ENCODE measurements at regions not wholly inside any gene's neighbourhood (a gene's known extent, or its start where the extent isn't known, plus 50 kb on each side); places are given as distances from the start of the nearest gene placed in this dataset.

DNA sequence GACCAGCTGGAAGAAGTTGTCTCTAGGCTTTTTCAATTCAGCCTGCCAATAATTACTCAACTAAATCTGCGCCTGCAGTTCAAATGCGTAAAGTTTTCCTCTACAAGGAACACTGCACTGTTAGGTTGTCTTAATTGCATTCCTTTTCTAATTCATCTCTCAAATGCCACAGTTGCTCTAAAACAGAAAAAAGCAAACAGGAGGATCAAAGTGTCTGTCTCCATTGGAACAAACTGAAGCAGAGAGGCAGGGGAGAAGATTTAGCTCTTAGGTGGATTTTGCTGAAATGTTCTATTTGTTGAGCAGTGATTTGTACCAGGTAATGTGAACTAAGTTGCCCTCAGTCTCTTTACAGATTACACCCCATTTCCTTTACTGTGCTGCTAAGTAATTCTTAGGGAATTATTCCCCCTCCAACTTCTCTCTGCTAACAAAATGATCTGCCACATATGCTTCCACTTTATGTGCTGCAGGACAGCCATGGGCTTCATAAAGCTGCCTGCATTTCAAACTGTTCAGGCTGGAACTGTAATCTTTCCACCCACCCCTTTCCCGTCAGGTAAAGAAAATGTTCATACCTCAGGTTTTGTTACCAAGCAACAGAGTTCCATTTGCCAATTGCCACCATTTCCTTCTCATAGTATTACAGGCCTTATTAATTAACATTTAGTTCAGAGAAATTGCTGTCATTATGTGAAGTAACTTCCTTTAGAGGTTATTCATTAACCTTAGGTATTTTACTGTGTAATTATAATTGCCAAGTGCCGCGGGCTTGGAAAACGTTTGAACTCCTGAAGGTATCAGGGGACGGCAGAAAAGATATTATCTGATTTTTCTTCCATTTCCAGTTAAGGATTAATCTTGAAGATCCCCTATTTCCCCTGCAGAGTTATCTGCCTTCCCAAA, 149.3 kb downstream of the SPRY1 start:
- no peak for DNase-seq

DNA sequence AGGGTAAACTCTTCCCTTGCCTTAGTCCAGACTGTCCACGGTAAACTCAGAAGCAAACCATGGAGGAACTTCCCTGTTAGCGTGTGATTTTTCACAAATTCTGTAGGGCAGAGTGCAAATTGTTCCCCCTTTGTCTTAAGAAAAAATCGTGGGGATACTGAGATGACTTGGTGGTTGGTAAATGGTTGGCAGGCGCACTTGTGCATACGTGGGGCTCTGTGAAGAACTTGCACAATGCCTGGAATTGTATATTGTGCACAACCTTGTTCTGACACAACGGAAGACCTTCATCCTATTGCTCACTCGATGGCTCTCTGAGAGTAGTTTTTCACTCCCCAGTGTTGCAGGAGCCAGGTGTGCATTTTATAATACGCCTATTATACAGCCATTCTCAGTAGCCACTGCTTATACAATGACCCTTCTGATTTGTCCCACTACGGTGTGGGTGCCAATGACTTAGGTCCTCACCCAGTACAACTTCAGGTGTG, 150.0 kb downstream of the SPRY1 start:
- no peak for DNase-seq

DNA sequence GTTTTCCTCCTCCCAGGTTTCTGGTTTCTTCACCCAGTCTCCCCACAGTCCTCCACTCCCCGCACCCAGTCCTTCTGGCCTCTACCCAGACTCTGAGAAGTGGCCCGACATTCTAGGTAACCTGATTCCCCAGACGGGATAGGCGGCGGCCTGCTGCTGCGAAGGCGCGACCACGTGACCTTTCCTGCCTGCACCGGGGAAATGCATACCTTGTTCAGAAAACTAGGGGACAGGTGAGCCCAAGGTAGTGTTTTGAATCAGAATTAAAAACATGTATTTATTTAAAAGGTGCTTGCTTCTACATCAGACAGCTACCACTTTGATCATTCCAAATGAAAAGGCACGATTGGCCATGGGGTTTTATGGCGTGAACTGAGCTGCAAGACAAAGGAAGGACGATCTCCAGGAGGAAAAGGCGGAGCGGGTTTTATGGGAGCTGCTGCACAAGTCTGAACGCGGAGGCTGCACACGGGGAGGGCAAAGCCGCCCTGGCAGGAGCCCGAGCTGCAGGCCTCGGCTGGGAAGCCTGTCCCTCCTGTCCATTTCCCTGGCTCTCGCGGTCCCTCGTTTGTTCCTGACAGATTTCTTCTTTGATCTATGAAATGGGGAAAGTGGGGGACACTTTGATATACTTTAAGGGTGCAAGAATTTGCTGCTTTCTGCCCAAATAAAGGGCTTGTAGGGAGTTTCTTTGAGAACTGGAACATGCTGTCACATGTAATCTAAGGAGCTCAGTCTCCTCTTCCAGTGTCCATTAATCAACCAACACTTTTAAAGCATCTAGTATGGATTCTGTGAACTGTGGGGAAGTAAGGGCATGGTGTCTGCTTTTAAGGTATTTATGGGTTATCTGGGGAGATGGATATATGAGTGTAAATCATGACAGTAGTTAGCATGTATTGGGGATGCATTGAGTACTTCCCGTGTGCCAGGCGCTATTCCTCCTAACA, 150.9 kb downstream of the SPRY1 start:
- no peak for DNase-seq

DNA sequence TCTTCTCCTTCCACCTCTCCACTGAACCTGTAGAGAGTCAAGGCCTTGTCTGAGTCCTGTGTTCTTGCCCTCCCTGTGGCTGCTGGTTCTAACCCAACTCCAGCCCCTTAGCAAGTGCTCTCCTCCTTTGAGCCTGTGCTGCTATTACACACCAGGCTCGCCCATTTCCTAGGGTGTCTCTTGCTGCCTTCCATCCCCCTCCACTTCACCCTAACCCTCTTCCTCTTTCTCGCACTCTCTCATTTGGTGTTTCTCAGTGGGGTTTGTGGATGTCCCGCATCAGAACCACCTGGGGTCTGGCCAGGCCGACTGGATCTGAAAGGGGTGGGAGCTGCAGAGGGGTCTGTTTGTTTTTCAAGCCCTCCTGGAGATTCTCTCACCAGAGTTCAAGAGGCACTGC, 156.7 kb downstream of the SPRY1 start:
- peak in 1 of 3 donors; percentile 14 for DNase-seq

DNA sequence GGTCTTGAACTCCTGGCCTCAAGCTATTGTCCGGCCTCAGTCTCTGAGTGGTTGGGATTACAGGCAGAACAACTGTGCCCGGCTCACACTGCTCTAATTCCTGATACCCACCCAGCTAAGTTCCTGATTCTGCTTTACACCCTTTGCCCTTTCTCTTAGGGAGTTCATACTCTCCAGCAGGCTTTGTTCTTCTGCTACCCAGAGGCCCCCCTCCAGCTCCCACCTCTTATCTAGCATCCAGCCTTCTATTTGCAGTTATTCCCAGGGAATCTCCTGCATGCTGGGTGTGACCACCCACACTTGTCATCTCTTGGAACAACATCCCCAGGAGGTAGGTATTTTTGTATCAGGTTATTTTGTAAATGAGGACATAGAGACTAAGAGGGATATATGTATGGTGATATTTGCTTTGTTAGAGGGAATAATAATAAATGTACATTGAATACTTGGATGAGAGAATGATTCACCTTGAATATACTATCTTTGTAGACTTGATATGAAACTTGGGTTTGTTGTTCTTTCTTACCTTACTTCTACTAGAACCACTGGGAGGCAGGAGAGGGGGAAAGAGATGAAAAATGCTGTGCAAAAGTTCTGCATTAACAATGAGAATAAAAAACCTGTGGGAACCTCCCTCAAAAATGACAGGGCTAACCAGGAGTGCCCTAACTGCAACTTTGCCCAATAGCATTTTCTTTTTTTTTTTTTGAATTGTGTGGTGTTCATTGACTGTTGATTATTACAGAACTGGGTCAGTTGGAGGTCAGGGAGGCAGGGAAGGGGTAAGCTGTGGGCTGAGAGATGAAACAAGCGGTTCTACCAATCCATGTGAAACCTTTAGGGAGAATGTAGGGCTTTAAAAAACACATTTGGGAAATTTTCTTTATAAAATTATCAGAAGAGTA, 157.4 kb downstream of the SPRY1 start:
- DNase-seq, result no peak

DNA sequence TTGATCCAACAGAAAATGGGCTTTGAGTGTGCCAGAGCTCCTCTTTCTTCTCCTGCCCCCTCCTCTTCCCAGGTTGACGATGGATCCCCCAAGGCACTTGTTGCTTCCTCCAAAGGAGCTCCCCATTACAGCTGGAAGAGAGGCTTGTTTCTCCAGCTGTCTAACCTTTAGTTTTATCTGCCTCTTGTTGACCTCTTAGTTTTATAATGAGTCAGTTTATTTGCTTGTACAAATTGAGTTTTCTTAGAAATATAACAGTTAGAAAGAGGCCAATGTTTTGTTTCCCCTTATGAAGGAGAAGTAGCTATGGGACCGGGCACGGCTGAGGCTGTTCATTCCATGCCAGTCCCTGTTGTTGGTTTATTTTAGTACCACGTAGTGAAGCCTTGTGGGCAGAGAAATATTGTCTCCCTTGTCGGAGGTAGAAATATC, 158.2 kb downstream of the SPRY1 start:
- DNase-seq, result peak in 1 of 3 donors; percentile 17

DNA sequence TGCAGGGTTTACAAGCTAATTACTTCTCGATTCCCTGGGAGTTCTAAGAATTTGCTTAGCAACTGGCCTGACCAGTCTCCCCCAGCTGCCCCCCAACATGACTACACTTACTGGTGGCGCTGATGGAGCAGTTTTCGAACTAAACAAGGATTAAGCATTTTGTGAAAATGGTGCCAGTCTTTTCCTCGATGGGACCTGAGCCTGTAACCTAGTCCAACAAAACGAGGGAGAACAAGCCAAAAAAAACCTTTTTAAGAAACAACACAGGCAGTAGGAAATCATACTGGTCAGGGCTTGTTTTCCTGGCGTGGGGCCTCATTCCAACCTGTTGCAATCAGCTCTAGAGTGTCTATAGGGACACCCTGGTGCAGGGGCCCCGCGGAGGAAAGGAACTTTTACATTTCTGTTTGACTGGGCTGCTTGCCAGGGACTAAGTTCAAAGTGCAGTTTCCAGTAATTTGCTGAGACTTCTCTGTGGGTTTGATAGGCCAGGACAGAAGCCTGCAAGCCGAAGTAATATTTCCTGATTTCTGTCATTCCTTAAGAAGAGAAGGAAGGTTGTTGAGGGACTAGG, 158.7 kb downstream of the SPRY1 start:
- DNase-seq, result peak in 2 of 3 donors; percentile 20 to 23

DNA sequence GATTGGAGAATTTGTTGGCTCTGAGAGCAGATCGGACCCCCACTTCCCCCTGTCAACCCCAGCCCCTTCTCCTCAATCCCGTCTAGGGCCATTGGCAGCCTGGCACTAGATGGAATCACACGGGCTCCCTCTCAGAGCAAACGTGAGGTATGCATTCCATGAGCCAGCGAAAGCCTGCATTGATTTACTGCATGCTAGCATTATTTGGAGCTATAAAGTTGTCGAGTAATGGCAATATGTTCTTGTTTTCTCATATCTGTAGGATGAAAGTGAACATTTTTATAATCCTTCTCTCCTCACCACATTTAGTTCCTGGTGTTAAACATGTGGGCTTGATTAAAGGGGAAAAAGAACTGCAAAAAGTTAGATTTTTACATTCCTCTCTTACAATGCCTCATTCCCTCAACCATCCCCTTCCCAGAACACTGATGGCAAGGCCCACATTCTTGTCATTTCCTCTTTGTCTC, 159.2 kb downstream of the SPRY1 start:
- DNase-seq, result no peak

DNA sequence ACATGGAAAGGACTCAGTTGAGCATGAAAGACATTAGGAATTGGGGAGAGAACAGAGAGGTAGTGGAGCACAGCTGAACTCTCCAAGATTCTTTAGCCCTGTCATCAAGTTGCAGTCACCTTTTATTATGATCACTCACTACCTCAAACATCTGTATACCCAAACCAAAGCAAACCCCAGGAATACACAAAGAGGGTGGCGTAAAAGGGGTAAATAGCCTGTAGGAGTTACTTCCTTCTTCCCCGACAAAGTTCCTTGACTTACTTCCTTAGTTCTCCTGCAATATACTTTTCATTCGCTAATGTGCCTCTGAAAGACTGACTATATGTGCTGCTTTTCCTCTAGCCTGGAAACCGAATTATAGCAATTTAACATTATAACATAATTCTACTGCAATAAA, 159.9 kb downstream of the SPRY1 start:
- DNase-seq, result peak; percentile 3 to 27 (median 19)

DNA sequence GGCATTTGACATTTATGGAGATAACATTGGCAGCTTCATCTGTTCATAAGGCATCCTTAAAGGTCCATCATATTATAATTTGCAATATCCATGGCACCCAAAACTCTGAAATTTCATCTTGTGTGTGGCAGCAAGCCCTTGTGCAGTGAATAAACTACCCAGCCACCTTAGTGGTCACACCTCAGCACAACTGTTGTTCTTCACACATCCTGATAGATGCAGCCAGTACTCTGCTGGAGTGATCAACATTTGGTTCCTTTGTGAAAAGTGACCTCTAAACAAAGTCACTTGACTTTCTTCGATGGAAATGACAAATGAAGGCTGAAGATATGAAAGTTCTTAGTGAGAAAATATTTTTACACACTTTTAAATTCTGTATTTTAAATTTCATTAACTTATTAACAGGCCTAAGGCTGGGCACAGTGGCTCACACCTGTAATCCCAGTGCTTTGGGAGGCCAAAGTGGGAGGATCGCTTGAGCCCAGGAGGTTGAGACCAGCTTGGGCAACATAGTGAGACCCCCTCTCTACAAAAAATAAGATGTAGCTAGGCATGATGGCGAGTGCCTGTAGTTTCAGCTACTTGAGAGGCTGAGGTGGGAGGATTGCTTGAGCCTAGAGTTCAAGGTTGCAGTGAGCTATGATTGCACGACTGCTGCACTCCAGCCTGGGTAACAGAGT, 161.4 kb downstream of the SPRY1 start:
- no peak for DNase-seq

DNA sequence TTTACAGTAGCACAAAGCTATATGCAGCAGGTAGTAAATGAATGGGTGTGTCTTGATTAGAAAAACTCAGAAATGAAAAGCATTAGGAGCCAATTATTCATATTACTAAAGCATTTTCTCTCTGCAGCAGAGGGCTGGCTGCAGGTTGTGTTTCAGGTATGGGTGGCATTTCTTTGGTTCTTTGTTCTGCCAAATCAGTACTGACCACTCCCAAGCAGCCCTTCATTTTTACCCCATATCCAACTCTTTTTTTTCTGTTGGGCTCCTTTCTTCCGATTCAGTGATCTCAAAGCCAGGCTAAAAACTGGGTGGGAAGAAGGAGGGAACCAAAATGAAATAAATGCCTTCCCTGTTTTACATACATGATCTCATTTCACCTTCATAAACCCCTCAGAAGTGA, 162.3 kb downstream of the SPRY1 start:
- DNase-seq, result no peak

DNA sequence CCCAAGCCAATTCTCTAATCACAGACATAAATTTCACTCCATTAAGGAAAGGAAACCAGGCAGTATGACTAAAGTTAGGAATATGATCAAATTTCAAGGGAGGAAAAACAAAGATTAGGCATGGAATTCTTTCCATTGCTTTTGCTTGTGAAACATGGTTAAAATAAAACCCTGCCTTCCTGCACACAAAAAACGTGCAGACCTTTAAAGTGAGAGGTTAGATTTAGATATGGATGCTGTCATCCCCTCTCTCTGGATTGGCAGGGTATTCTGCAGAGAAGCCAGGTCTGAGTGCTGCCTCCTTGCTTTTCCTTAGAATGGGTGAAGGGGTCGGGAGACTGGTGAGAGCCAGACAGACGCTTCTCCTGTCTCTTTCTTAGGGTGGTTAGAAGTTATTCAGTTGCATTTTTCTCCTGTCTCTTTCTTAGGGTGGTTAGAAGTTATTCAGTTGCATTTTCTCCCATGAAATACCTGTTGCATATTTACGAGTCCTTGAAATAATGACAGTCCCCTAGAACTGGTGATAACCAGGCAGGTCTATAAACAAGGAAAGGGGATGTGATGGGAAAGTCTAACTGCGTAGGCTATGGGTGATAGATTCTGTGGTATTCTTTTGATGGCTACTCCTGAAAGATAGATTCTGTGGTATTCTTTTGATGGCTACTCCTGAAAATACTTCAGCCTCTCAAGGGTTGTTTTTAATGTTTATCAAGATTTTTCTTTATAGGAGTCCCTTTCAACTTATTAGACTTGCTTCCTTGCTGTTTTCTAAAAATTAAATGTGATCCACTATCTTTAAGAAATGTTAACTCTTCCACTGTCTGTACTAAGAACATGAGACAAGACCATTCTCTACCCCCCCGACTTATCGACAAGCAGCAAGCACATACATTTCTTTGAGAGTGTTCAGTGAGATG, 163.6 kb downstream of the SPRY1 start:
- DNase-seq, result no peak

DNA sequence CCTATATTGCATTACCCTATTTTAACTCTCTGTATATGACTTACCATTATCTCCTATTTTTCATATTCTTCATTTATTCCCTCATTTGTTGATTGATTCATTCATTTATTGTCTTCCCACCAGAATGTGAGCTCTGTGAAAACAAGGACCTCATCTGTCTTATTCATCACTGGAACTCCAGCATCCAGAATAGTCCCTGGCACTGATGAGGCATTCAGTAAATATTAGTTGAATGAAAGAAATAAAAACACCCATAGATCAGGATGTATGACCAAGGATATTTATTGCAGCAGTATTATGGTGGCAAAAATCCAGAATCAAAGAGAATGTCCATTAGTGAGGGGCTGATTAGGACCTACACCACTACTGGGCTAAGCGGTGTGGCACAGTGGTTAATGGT, 164.9 kb downstream of the SPRY1 start:
- DNase-seq, result no peak

DNA sequence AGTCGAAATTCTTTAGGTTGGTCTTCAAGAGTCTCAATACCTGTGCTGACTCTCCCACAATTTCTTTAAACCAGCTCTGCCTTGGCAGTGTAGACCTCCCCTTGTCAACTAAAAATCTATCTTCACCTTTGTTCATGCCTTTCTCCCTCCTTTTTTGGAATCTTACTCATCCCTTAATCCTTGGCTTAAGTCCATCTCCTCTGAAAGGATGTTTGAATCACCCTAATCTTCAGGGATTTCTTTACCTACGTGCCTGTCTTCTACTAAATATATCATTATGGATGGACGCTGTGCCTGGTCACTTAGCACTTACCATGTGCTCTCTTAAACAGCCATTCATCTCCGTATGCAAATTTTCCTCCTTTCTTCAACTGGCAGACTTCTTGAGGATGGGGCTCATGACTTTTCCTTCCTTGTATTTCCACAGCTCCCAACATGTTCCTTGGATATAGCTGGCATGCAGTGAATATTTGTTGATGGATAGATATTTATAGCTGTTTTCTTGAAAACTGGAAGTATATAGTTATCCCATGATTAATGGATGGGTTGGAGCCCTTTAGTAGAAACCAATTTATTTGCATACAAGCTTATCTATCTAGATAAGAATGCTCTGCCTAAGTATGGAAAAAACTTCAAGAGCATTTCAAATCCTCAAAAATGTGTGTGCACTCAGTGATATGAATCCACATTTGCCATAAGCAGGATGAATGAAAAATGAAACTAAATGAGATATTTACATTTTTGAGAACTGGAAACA, 166.6 kb downstream of the SPRY1 start:
- no peak for DNase-seq

DNA sequence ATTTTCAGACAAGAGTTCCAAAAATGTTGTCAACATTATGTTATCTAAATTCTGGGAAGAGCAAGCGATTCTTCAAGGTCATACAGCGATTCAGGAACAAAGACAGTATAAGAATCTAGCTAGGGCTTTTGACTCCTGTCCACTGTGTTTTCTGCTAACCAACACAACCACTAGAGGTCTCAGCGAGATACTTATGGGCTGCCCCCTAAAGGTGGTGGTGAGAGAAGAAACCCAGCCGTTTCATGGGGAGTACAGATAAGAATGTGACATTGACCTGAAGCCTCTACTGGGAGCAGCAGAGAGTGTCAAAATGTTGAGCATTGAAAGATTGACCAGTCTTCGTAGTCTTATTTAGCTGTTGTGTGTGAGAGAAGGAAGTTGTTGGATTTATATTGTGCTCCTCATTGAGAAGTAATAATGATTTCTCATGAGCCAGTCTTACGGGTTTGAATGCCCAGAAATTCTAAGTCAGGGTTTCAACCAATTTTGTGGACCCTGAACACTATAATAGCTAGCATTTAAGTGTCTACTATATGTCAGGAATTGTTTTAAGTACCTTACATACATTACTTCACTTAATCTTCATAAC, 168.3 kb downstream of the SPRY1 start:
- peak; percentile 82 to 86 (median 86) for DNase-seq

DNA sequence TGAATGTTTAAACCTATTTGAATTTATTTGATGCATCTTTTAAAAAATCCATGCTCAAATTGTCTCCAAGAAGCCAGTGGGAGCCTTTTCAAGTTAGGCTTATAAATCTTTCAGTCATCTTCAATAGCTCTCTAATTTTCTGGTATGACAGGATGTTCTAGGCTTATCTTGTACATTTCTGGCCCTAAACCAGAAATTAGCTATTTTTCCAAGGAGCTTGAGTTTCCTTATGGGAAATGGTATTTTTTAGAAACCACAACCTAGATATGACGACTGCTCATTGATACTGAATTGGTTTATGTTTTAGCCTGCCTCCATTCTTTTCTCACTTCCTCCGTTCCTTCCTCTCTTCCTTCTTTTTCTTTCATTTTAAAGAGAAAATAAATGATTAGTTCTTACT, 172.3 kb downstream of the SPRY1 start:
- no peak for DNase-seq

DNA sequence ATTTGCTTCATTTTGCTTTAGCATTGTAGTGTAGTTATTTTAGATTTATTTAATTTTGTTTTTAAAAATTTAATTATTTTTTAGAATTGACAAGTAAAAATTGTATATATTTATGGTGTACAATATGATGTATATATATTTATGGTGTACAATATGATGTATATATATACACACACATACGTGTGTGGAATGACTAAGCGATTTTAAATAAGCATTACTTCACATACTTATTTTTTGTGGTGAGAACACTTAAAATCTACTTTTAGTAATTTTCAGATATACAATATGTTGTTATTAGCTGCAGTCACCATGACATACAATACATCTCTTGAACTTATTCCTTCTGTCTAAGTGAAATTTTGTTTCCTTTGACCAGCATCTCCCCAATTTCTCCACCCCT, 172.9 kb downstream of the SPRY1 start:
- DNase-seq, result no peak

DNA sequence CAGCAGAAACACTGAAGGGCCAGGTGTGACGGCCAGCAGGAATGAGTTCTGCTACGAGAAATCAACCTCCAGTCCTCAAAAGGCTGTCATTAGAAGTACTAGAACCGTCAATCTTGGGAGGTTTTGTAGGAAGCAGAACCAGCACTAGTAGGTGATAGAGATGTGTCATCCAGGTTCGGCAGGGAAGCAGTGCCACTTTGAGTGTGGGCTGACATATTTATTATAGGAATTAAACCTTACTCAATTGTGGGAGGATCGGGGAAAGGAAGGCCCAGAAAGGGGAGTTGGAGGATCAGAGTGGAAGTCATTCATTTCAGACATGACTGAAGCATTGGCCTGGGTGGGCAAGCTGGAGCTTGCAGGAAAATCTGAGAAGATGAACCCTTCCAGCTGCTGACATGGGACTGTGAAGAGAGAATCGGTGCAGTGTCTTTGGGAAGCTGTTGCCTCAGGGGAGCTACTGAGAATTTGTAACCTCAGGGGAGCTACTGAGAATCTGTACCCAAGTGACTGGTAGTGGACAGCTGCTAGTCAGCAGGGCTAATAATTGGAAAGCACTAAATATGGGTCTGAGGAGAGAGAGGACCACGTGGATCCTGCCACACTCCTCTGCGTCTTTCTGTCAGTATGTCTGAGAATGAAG, 177.4 kb downstream of the SPRY1 start:
- no peak for DNase-seq
